GM21381 (cell line): ENCODE measurements at regions not wholly inside any gene's neighbourhood (a gene's known extent, or its start where the extent isn't known, plus 50 kb on each side); places are given as distances from the start of the nearest gene placed in this dataset.

Experiments
- ATAC-seq: cut with Tn5 transposase; IDR thresholded peaks from one replicate; pipeline ENCODE4 v1.9.1; 2021; ENCODE audit warnings: mild to moderate bottlenecking, moderate library complexity; ENCODE audit not compliant: unreplicated experiment

GRCh38 chr2:64396551-64396950, 57.4 kb upstream of the LGALSL start:
- no peak for ATAC-seq

DNA sequence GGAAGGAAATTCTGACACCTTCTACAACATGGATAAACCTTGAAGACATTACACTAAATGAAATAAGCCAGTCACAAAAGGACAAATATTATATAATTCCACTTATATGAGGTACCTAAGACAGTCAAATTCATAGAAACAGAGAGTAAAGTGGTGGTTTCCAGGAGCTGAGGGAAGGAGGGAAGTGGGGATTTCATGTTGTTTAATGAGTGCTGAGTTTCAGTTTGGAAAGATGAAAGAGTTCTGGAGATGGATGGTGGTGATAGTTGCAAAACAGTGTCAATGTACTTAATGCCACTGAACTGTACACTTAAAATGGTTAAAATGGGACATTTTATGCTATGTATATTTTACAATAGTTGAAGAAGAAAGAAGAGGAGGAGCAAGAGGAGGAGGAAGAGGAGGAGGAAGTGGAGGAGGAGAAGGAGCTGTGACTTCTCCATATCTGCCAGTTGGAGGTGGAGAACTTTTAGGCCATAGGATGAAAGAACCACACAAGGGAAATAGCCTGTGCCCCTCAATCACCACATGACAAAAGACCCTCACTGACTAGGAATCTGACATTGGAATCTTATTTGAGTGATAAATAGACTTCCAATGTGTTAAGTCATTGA, 55.3 kb upstream of the LGALSL start:
- no peak for ATAC-seq

- no peak for ATAC-seq
These were observed 54.4 kb upstream of the LGALSL start for GRCh38 chr2:64399521-64399920.

- ATAC-seq, result no peak
These were observed 53.7 kb upstream of the LGALSL start for GRCh38 chr2:64400105-64400728.

DNA sequence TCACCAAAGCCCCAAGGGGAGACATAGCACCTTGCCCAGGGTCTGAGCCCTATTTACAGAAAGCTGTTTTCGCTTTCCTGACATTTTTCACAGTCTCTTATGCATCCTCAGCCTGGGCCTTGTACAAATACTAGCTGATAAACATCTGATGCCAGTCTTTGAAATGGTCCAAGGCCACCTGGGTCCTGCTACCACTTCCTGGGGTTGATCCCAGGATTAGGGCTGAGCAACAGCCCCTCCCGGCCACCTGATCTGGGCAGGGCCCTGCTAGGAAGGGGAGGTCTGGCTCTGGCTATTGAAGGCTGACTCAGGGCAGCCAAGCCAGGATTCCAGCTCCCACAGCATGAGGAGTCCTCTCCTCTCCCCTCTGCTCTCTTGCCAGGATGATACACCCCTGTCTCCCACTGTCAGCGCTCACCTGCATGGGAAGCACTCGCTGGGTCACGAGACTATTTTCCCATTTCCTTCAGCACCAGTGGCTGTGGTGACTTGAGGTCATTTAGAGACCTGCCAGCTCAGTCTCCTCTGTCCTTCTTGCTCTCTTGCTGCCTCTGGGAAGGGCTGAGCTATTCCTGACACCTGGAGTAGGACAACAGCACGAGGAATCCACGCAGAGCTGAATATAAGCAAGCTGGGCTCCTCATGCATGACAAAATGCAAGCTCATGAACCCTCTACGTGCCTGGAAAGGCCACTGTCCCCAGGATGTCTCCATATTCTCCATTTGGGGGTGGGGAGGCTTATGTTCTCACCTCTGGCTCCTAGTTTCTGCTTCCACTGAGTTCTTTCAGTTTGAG, 53.0 kb upstream of the LGALSL start:
- ATAC-seq, result no peak

DNA sequence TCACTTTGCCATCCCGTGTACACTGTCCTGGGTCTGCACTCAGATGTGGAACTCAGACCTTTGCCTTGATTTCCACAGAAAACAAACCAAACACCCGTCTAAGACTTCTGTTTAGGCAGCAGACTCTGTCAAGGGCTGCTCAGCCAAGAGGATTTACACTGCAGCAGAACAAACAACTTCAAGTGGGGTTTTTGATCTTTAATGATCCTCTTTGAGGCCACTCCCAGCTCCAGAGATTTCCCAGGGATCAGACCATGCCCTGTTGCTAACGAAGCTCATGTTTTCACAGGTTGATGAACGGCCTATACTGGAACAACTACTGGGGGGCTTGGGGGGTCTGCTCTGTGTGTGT, 52.5 kb upstream of the LGALSL start:
- ATAC-seq, result no peak

DNA sequence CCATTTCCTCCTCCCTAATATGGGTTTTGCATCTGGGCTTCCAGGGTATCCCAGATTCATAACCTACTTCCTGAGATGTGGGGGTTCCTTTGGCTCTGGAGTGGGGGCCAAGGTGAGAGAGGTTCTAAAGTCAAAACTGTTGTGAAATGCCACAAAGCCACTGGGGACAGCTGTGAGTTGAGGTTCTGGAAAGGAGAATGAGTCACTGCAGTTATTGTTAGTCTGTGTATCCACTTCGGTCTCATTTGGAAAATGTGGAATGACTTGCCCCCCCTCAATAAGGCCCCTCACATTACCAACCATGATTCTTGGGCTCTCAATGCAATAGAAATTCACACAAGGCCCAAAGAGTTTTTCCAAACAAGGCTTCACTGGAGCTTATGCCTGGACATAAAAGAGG, 51.1 kb upstream of the LGALSL start:
- no peak for ATAC-seq

GRCh38 chr2:64403426-64403825, 50.5 kb upstream of the LGALSL start:
- ATAC-seq, result no peak

GRCh38 chr2:64404002-64404731, 49.8 kb upstream of the LGALSL start:
- ATAC-seq, result no peak
